ENCODE measurements at regions not wholly inside any gene's neighbourhood (a gene's known extent, or its start where the extent isn't known, plus 50 kb on each side); places are given as distances from the start of the nearest gene placed in this dataset.

DNA sequence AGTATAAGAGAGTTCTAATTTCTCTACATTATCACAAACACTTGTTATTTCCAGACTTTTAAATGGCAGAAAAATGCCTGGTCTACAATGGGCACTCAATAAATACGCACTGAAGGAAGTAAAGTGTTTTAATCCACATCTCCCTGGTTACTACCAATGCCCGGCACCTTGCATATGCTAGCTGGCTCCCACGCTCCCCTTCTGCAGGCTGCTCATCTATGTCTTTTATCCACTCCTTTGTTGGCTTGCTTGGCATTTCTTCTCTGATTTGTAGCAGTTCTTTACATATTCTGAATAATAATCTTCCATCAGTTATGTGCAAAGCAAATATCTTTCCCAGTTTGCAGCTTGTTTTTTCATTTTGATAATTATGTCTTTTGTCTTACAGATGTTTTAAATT, 74.6 kb upstream of the PRR23E start:
- TF ChIP-seq EZH2phosphoT487 (IDR thresholded peaks at IDR 0.05; ENCODE audit: unreplicated experiment): no peak
- TF ChIP-seq, protein P1, sequence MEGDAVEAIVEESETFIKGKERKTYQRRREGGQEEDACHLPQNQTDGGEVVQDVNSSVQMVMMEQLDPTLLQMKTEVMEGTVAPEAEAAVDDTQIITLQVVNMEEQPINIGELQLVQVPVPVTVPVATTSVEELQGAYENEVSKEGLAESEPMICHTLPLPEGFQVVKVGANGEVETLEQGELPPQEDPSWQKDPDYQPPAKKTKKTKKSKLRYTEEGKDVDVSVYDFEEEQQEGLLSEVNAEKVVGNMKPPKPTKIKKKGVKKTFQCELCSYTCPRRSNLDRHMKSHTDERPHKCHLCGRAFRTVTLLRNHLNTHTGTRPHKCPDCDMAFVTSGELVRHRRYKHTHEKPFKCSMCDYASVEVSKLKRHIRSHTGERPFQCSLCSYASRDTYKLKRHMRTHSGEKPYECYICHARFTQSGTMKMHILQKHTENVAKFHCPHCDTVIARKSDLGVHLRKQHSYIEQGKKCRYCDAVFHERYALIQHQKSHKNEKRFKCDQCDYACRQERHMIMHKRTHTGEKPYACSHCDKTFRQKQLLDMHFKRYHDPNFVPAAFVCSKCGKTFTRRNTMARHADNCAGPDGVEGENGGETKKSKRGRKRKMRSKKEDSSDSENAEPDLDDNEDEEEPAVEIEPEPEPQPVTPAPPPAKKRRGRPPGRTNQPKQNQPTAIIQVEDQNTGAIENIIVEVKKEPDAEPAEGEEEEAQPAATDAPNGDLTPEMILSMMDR (conservative IDR thresholded peaks at IDR 0.05; ENCODE audit: low read depth in 2 of 2): no peak

All from GM23338 (cell line).